HCT116 (cell line): ENCODE measurements at regions not wholly inside any gene's neighbourhood (a gene's known extent, or its start where the extent isn't known, plus 50 kb on each side); places are given as distances from the start of the nearest gene placed in this dataset.

Source experiments
- ATAC-seq: fragments of 200-7000 bp; cut with Tn5 transposase; 2 replicates; pipeline ENCODE4 v1.9.1; 2020; ENCODE audit warnings: mild to moderate bottlenecking, moderate library complexity
- BruUV-seq: library from RNA; stranded (reverse); fragments of 400-500 nt; replicated peaks from 2 replicates; lab custom pipeline; 2021; lab: Mats Ljungman, UMichigan
- CTCF ChIA-PET: fragments of 300-600 bp; sonication (Branson Sonifier 250); formaldehyde crosslinking; loops from one replicate; lab custom pipeline; 2021; ENCODE audit warnings: antibody characterized with exemption; lab: Charles Lee
- POLR2A ChIA-PET: fragments of 300-600, 350-600 bp; sonication (Branson Sonifier 250); formaldehyde crosslinking; loops from one replicate; lab custom pipeline; 2021; ENCODE audit warnings: antibody characterized with exemption; lab: Charles Lee
- RAD21 ChIA-PET, 2 experiments: fragments of 300-600 bp; sonication (Branson Sonifier 250); formaldehyde crosslinking; loops; one replicate each; lab custom pipeline; 2023; ENCODE audit warnings: low total read pairs in 2 of 2; ENCODE audit not compliant: uncharacterized antibody in 2 of 2, unreplicated experiment in 2 of 2, low non-redundant PET in 1 of 2; lab: Charles Lee
- DNase-seq: peaks from one replicate; pipeline ENCODE4 v3.0.0-alpha.2; 2010; ENCODE audit warnings: low read depth, low spot score
- H2AFZ ChIP-seq: fragments of 200-600 bp; shearing (Covaris generic), sonication (generic); 2 replicates; pipeline ENCODE4 v1.6.1; 2017; ENCODE audit warnings: low read depth, mixed run types, mixed read lengths, antibody characterized with exemption, low read length; ENCODE audit not compliant: poor library complexity, severe bottlenecking
- H3K27ac ChIP-seq: 2 replicates; pipeline ENCODE4 v1.5.1; 2012; ENCODE audit warnings: low read depth, low read length
- H3K27me3 ChIP-seq: fragments of 200-600 bp; sonication (generic); 2 replicates; pipeline ENCODE4 v1.6.1; 2016; ENCODE audit warnings: mixed run types, low read length, mixed read lengths; ENCODE audit not compliant: insufficient read depth
- H3K36me3 ChIP-seq, 2 experiments: fragments of 200-500 bp in 1 of 2; fragments of 200-600 bp in 1 of 2; sonication (Bioruptor generic) in 1 of 2; sonication (generic) in 1 of 2; 2 replicates each; pipeline versions ENCODE4 v1.5.1 to v1.6.1; 2014 to 2016; ENCODE audit warnings: low read length in 2 of 2, inconsistent platforms in 1 of 2, mixed read lengths in 1 of 2, mixed run types in 1 of 2; ENCODE audit not compliant: insufficient read depth in 2 of 2, control insufficient read depth in 1 of 2
- H3K4me1 ChIP-seq, 2 experiments: fragments of 200-600 bp in 1 of 2; sonication (generic) in 1 of 2; 2 replicates each; pipeline versions ENCODE4 v1.5.1 to v1.6.1; 2012 to 2017; ENCODE audit warnings: low read length in 2 of 2, inconsistent platforms in 1 of 2, mild to moderate bottlenecking in 1 of 2, mixed read lengths in 1 of 2, mixed run types in 1 of 2, moderate library complexity in 1 of 2; ENCODE audit not compliant: insufficient read depth in 2 of 2, control insufficient read depth in 1 of 2
- H3K4me2 ChIP-seq: fragments of 200-600 bp; sonication (generic); 2 replicates; pipeline ENCODE4 v1.6.1; 2017; ENCODE audit warnings: mixed run types, low read length, mixed read lengths
- H3K4me3 ChIP-seq, 2 experiments: fragments of 200-600 bp in 1 of 2; sonication (generic) in 1 of 2; replicated peaks in 1 of 2; 2 replicates each; pipeline ENCODE4 v1.5.1; 2011 to 2016; ENCODE audit warnings: low read length in 2 of 2, control low read depth in 1 of 2, low read depth in 1 of 2, mild to moderate bottlenecking in 1 of 2, mixed read lengths in 1 of 2, mixed run types in 1 of 2
- H3K79me2 ChIP-seq: fragments of 200-600 bp; sonication (generic); 2 replicates; pipeline ENCODE4 v1.6.1; 2017; ENCODE audit warnings: mild to moderate bottlenecking, mixed run types, low read length, moderate library complexity, mixed read lengths; ENCODE audit not compliant: insufficient read depth
- H3K9ac ChIP-seq: fragments of 200-600 bp; sonication (generic); 2 replicates; pipeline ENCODE4 v1.6.1; 2016; ENCODE audit warnings: low read length, mixed read lengths
- H3K9me2 ChIP-seq: fragments of 200-600 bp; sonication (generic), shearing (Covaris generic); 2 replicates; pipeline ENCODE4 v1.6.1; 2017; ENCODE audit warnings: mixed run types, mild to moderate bottlenecking, moderate library complexity; ENCODE audit not compliant: insufficient read depth
- H3K9me3 ChIP-seq, 2 experiments: fragments of 200-500 bp in 1 of 2; fragments of 200-600 bp in 1 of 2; sonication (Bioruptor generic) in 1 of 2; sonication (generic) in 1 of 2; 2 replicates each; pipeline ENCODE4 v1.6.1; 2014 to 2017; ENCODE audit warnings: low read length in 2 of 2, mixed read lengths in 2 of 2, inconsistent platforms in 1 of 2, low read depth in 1 of 2, mild to moderate bottlenecking in 1 of 2, mixed run types in 1 of 2, moderate library complexity in 1 of 2; ENCODE audit not compliant: control insufficient read depth in 1 of 2, insufficient read depth in 1 of 2
- H4K20me1 ChIP-seq: fragments of 200-600 bp; sonication (generic), shearing (Covaris generic); 2 replicates; pipeline ENCODE4 v1.6.1; 2017; ENCODE audit warnings: mixed run types, mild to moderate bottlenecking, moderate library complexity; ENCODE audit not compliant: insufficient read depth
- ATF3 ChIP-seq: IDR thresholded peaks from 2 replicates; pipeline ENCODE4 v1.6.1; 2012
- CBX3 ChIP-seq: IDR thresholded peaks from 2 replicates; pipeline ENCODE4 v1.6.1; 2012; ENCODE audit warnings: low read depth
- CTCF ChIP-seq, 3 experiments: fragments of 200-600 bp in 1 of 3; sonication (generic) in 1 of 3; IDR thresholded peaks in 2 of 3; conservative IDR thresholded peaks in 1 of 3; 2 replicates each; pipeline ENCODE4 v1.5.1; 2012 to 2017; ENCODE audit warnings: low read depth in 2 of 3, low read length in 2 of 3, antibody characterized with exemption in 1 of 3, borderline replicate concordance in 1 of 3, control low read depth in 1 of 3, mild to moderate bottlenecking in 1 of 3, mixed read lengths in 1 of 3, mixed run types in 1 of 3, moderate library complexity in 1 of 3; ENCODE audit not compliant: insufficient read depth in 1 of 3
- EGR1 ChIP-seq: IDR thresholded peaks from 2 replicates; pipeline ENCODE4 v1.6.1; 2012; ENCODE audit warnings: low read depth
- ELF1 ChIP-seq: IDR thresholded peaks from 2 replicates; pipeline ENCODE4 v1.6.1; 2012; ENCODE audit warnings: low read depth, borderline replicate concordance
- EZH2 ChIP-seq: fragments of 200-600 bp; sonication (generic); IDR thresholded peaks from 2 replicates; pipeline ENCODE4 v1.6.1; 2017; ENCODE audit warnings: antibody characterized with exemption, mixed run types
- EZH2phosphoT487 ChIP-seq: fragments of 200-600 bp; IDR thresholded peaks from 2 replicates; pipeline ENCODE4 v1.6.1; 2018; ENCODE audit warnings: antibody characterized with exemption, borderline replicate concordance
- FOSL1 ChIP-seq: IDR thresholded peaks from 2 replicates; pipeline ENCODE4 v1.6.1; 2012; ENCODE audit warnings: low read depth
- JUND ChIP-seq: IDR thresholded peaks from 2 replicates; pipeline ENCODE4 v1.6.1; 2012
- MAX ChIP-seq: IDR thresholded peaks from 2 replicates; pipeline ENCODE4 v1.6.1; 2012
- POLR2AphosphoS5 ChIP-seq: IDR thresholded peaks from 2 replicates; pipeline ENCODE4 v1.6.1; 2011; ENCODE audit warnings: mild to moderate bottlenecking, low read depth, low read length, moderate library complexity
- RAD21 ChIP-seq: IDR thresholded peaks from 2 replicates; pipeline ENCODE4 v1.6.1; 2012; ENCODE audit warnings: low read depth, mild to moderate bottlenecking
- REST ChIP-seq: IDR thresholded peaks from 2 replicates; pipeline ENCODE4 v1.6.1; 2012; ENCODE audit warnings: low read depth
- SIN3A ChIP-seq: IDR thresholded peaks from 2 replicates; pipeline ENCODE4 v1.6.1; 2012; ENCODE audit warnings: low read depth
- SP1 ChIP-seq: IDR thresholded peaks from 2 replicates; pipeline ENCODE4 v1.6.1; 2012; ENCODE audit warnings: low read depth
- YY1 ChIP-seq: IDR thresholded peaks from 2 replicates; pipeline ENCODE4 v1.6.1; 2011; ENCODE audit warnings: low read length, low read depth, moderate library complexity, mild to moderate bottlenecking; ENCODE audit not compliant: insufficient replicate concordance; ENCODE audit errors: extremely low read depth
- ZBTB33 ChIP-seq: IDR thresholded peaks from 2 replicates; pipeline ENCODE4 v1.6.1; 2011; ENCODE audit warnings: mild to moderate bottlenecking, low read length, moderate library complexity; ENCODE audit not compliant: insufficient replicate concordance; ENCODE audit errors: extremely low read depth
- ZNF274 ChIP-seq: fragments of 200-500 bp; sonication (Bioruptor generic); IDR thresholded peaks from 2 replicates; pipeline ENCODE4 v1.6.1; 2014; ENCODE audit warnings: mild to moderate bottlenecking, low read depth, low read length, inconsistent platforms
- intact Hi-C: fragments of 100-400 bp; cut with micrococcal nuclease; formaldehyde crosslinking; loops from 2 replicates; pipeline ENCODE4 v1.10.0; 2022

GRCh38 chr5:23089286-23089685 lies 236.1 kb upstream of the CDH12 start:
- Histone ChIP-seq H3K27me3 (no peaks in the 10 kb centered on the region), H3K9me2 (no peaks in the 10 kb centered on the region), H3K4me3 (no peak overlapping the region), H4K20me1 (no peaks in the 10 kb centered on the region), H3K79me2 (no peaks in the 10 kb centered on the region), H3K9me3 (peaks cover 20 to 35% of the 10 kb centered on the region in 2 experiments; a peak in 3 of 4 replicates)
- POLR2A ChIA-PET, result no interaction called here
- CTCF ChIA-PET, result no interaction called here
- TF ChIP-seq EZH2, result no peak
- TF ChIP-seq CTCF (IDR thresholded peaks at IDR 0.05 in 2 of 3, conservative IDR thresholded peaks at IDR 0.05 in 1 of 3; ENCODE audit: borderline replicate concordance in 1 of 3, insufficient read depth in 1 of 3, low read depth in 2 of 3, low read length in 2 of 3), result no peak
- no peak for TF ChIP-seq FOSL1
- TF ChIP-seq JUND, result no peak
- TF ChIP-seq YY1, result no peak
- TF ChIP-seq MAX, result no peak
- no peak for TF ChIP-seq SP1
- TF ChIP-seq EGR1, result no peak
- TF ChIP-seq ELF1, result no peak
- TF ChIP-seq SIN3A, result no peak
- no peak for TF ChIP-seq ZBTB33
- TF ChIP-seq CBX3, result no peak
- TF ChIP-seq REST, result no peak
- TF ChIP-seq ATF3, result no peak
- no peak for TF ChIP-seq EZH2phosphoT487
- no peak for TF ChIP-seq RAD21
- no peak for TF ChIP-seq ZNF274
- no peak for TF ChIP-seq POLR2AphosphoS5
- TF ChIP-seq, all 23 proteins: peak for 0
- Histone ChIP-seq H3K4me1 (no peaks in the 10 kb centered on the region), H3K9ac (no peak overlapping the region), H2AFZ (no peak overlapping the region), H3K4me2 (no peak overlapping the region), H3K27ac (no peak overlapping the region), H3K36me3 (no peaks in the 10 kb centered on the region)
- no peak for ATAC-seq
- DNase-seq, result no peak
- RAD21 ChIA-PET, result no interaction called here
- BruUV-seq, result no TSS peak
- intact Hi-C loops, result no loop called here
